GM21723 (cell line): ENCODE measurements at regions not wholly inside any gene's neighbourhood (a gene's known extent, or its start where the extent isn't known, plus 50 kb on each side); places are given as distances from the start of the nearest gene placed in this dataset.
"Not testable (repeated sequence)": the region's sequence is repeated elsewhere in the genome, so short reads cannot be mapped to it uniquely, and the experiment has no call there.

ENCODE experiments used
- ATAC-seq: cut with Tn5 transposase; IDR thresholded peaks from one replicate; pipeline ENCODE4 v1.9.1; 2021; ENCODE audit warnings: mild to moderate bottlenecking, moderate library complexity; ENCODE audit not compliant: unreplicated experiment

GRCh38 chr16:13793841-13794409, 126.0 kb upstream of the ERCC4 start:
- ATAC-seq = no peak

- no peak for ATAC-seq
These were observed 124.8 kb upstream of the ERCC4 start for GRCh38 chr16:13795131-13795530.

- no peak for ATAC-seq
These were observed 122.2 kb upstream of the ERCC4 start for GRCh38 chr16:13797718-13798117.

- ATAC-seq = no peak
These were observed 121.7 kb upstream of the ERCC4 start for GRCh38 chr16:13798211-13798610.

- no peak for ATAC-seq
These were observed 116.0 kb upstream of the ERCC4 start for GRCh38 chr16:13803974-13804373.

- no peak for ATAC-seq
These were observed 114.0 kb upstream of the ERCC4 start for GRCh38 chr16:13805951-13806350.

GRCh38 chr16:13806671-13807070, 113.3 kb upstream of the ERCC4 start:
- no peak for ATAC-seq

GRCh38 chr16:13808102-13808501, 111.9 kb upstream of the ERCC4 start:
- ATAC-seq = no peak

- ATAC-seq = no peak
These were observed 110.2 kb upstream of the ERCC4 start for GRCh38 chr16:13809765-13810164.

GRCh38 chr16:13811834-13812233, 108.1 kb upstream of the ERCC4 start:
- ATAC-seq = no peak

GRCh38 chr16:13816701-13817100, 103.3 kb upstream of the ERCC4 start:
- ATAC-seq = no peak

GRCh38 chr16:13823501-13823900, 96.5 kb upstream of the ERCC4 start:
- no peak for ATAC-seq

- ATAC-seq = no peak
These were observed 90.2 kb upstream of the ERCC4 start for GRCh38 chr16:13829697-13830299.

GRCh38 chr16:13833515-13833914, 86.4 kb upstream of the ERCC4 start:
- ATAC-seq = no peak

- ATAC-seq = no peak
These were observed 84.6 kb upstream of the ERCC4 start for GRCh38 chr16:13835387-13835786.

GRCh38 chr16:13835935-13836730, 83.8 kb upstream of the ERCC4 start:
- no peak for ATAC-seq

GRCh38 chr16:13838401-13839190, 81.4 kb upstream of the ERCC4 start:
- no peak for ATAC-seq

- no peak for ATAC-seq
These were observed 80.4 kb upstream of the ERCC4 start for GRCh38 chr16:13839577-13839976.

- no peak for ATAC-seq
These were observed 74.7 kb upstream of the ERCC4 start for GRCh38 chr16:13845232-13845631.

- ATAC-seq = no peak
These were observed 71.2 kb upstream of the ERCC4 start for GRCh38 chr16:13848795-13849194.

GRCh38 chr16:13850173-13850572, 69.8 kb upstream of the ERCC4 start:
- not testable (repeated sequence) for ATAC-seq
